Neural cell (in vitro differentiated cells): ENCODE measurements at regions not wholly inside any gene's neighbourhood (a gene's known extent, or its start where the extent isn't known, plus 50 kb on each side); places are given as distances from the start of the nearest gene placed in this dataset.

Experiments
- CTCF ChIP-seq: fragments of 450-650 bp; IDR thresholded peaks from 2 replicates; pipeline ENCODE4 v1.5.1; 2014; ENCODE audit warnings: antibody characterized with exemption, mild to moderate bottlenecking, moderate library complexity; ENCODE audit not compliant: poor library complexity, severe bottlenecking
- RAD21 ChIP-seq: fragments of 450-650 bp; conservative IDR thresholded peaks from 2 replicates; pipeline ENCODE4 v1.6.1; 2014; ENCODE audit warnings: antibody characterized with exemption, mild to moderate bottlenecking, moderate library complexity

GRCh38 chr12:47312808-47313426 lies 233.2 kb upstream of the AMIGO2 start:
- TF ChIP-seq RAD21 (no peak), CTCF (no peak)
